GM12892 (cell line): ENCODE measurements at regions not wholly inside any gene's neighbourhood (a gene's known extent, or its start where the extent isn't known, plus 50 kb on each side); places are given as distances from the start of the nearest gene placed in this dataset.

ENCODE experiments used
- POLR2A ChIP-seq: IDR thresholded peaks from 2 replicates; pipeline ENCODE4 v1.6.1; 2011; ENCODE audit warnings: low read depth, low read length, control low read depth
- POLR2AphosphoS5 ChIP-seq: IDR thresholded peaks from 2 replicates; pipeline ENCODE4 v1.6.1; 2011; ENCODE audit warnings: low read depth, low read length, control low read depth
- TAF1 ChIP-seq: IDR thresholded peaks from 2 replicates; pipeline ENCODE4 v1.6.1; 2011; ENCODE audit warnings: low read depth, mild to moderate bottlenecking, control low read depth, low read length, borderline replicate concordance

- no peak for TF ChIP-seq POLR2A
- no peak for TF ChIP-seq POLR2AphosphoS5
- TF ChIP-seq TAF1: no peak
Observed at GRCh38 chrX:118216509-118216908, 99.9 kb upstream of the KLHL13 start.
